Peyer's patch (tissue), 4 donors: ENCODE measurements at regions not wholly inside any gene's neighbourhood (a gene's known extent, or its start where the extent isn't known, plus 50 kb on each side); places are given as distances from the start of the nearest gene placed in this dataset.
A peak's percentile ranks its signal among the peaks of the same experiment; 100 is the strongest.

Experiments
- DNase-seq, 3 donors: peaks; one replicate each; pipeline ENCODE4 v3.0.0-alpha.2; 2017 to 2019
- H3K27ac ChIP-seq, 4 donors: fragments of 200-600 bp; sonication (generic); one replicate each; pipeline ENCODE4 v1.5.1; 2016 to 2019
- H3K27me3 ChIP-seq, 2 donors: fragments of 200-600 bp; sonication (generic); one replicate each; pipeline ENCODE4 v1.5.1; 2019
- H3K36me3 ChIP-seq, 3 donors: fragments of 200-600 bp; sonication (generic); one replicate each; pipeline ENCODE4 v1.5.1; 2016 to 2019
- H3K4me1 ChIP-seq, 4 donors: fragments of 200-600 bp; sonication (generic); one replicate each; pipeline ENCODE4 v1.5.1; 2016 to 2019
- H3K4me3 ChIP-seq, 4 donors: fragments of 200-600 bp; sonication (generic); 1 replicate in 3 of 4; 2 replicates in 1 of 4; pipeline ENCODE4 v1.5.1; 2016 to 2019; ENCODE audit warnings: mild to moderate bottlenecking in 1 of 4
- H3K9me3 ChIP-seq, 4 donors: fragments of 200-600 bp; sonication (generic); one replicate each; pipeline ENCODE4 v1.5.1; 2016 to 2019; ENCODE audit warnings: mild to moderate bottlenecking in 1 of 4
- CTCF ChIP-seq, 6 experiments: fragments of 450-650 bp in 4 of 6; fragments of 200-600 bp in 2 of 6; sonication (generic) in 1 of 6; IDR thresholded peaks; one replicate each; pipeline ENCODE4 v1.5.1; 2017 to 2019; ENCODE audit warnings: antibody characterized with exemption in 6 of 6, mild to moderate bottlenecking in 3 of 6, moderate library complexity in 1 of 6
- POLR2A ChIP-seq, 2 donors: fragments of 450-650 bp; IDR thresholded peaks; one replicate each; pipeline ENCODE4 v1.5.1; 2017; ENCODE audit warnings: antibody characterized with exemption in 2 of 2, mild to moderate bottlenecking in 2 of 2, moderate library complexity in 2 of 2

GRCh38 chr15:31442226-31442625 lies 115.6 kb downstream of the KLF13 start:
- Histone ChIP-seq H3K27ac (peak overlapping the region in 2 of 4 donors; percentile 12 to 48), H3K27me3 (no peaks in the 10 kb centered on the region), H3K36me3 (no peaks in the 10 kb centered on the region), H3K4me3 (no peak overlapping the region), H3K4me1 (peaks cover 0 to 26% (median 9%) of the 10 kb centered on the region in 4 donors), H3K9me3 (no peaks in the 10 kb centered on the region)
- TF ChIP-seq POLR2A (IDR thresholded peaks at IDR 0.05) (no peak), CTCF (IDR thresholded peaks at IDR 0.05) (no peak)
- no peak for DNase-seq

GRCh38 chr15:31442699-31443111 lies 116.1 kb downstream of the KLF13 start:
- Histone ChIP-seq H3K36me3 (no peaks in the 10 kb centered on the region), H3K27ac (peak overlapping the region in 2 of 4 donors; percentile 12 to 48), H3K4me1 (peaks cover 0 to 26% (median 8%) of the 10 kb centered on the region in 4 donors), H3K9me3 (no peaks in the 10 kb centered on the region), H3K4me3 (no peak overlapping the region), H3K27me3 (no peaks in the 10 kb centered on the region)
- no peak for DNase-seq
- TF ChIP-seq CTCF (IDR thresholded peaks at IDR 0.05) (no peak), POLR2A (IDR thresholded peaks at IDR 0.05) (no peak)

GRCh38 chr15:31444844-31445243 lies 118.2 kb downstream of the KLF13 start:
- no peaks in the 10 kb centered on the region for H3K9me3 ChIP-seq
- no peak for TF ChIP-seq POLR2A (IDR thresholded peaks at IDR 0.05)
- TF ChIP-seq CTCF (IDR thresholded peaks at IDR 0.05) = no peak
- H3K27ac ChIP-seq = no peak overlapping the region
- peaks cover 0 to 26% (median 6%) of the 10 kb centered on the region in 4 donors for H3K4me1 ChIP-seq
- H3K36me3 ChIP-seq = no peaks in the 10 kb centered on the region
- no peaks in the 10 kb centered on the region for H3K27me3 ChIP-seq
- DNase-seq = no peak
- no peak overlapping the region for H3K4me3 ChIP-seq

- Histone ChIP-seq H3K27ac (no peak overlapping the region), H3K9me3 (no peaks in the 10 kb centered on the region), H3K36me3 (no peaks in the 10 kb centered on the region), H3K4me1 (peaks cover 0 to 18% (median 1%) of the 10 kb centered on the region in 4 donors), H3K27me3 (no peaks in the 10 kb centered on the region), H3K4me3 (no peak overlapping the region)
- TF ChIP-seq POLR2A (IDR thresholded peaks at IDR 0.05) (no peak), CTCF (IDR thresholded peaks at IDR 0.05) (no peak)
- DNase-seq = no peak
These were observed 119.9 kb downstream of the KLF13 start for GRCh38 chr15:31446546-31446945.

GRCh38 chr15:31447931-31448634 lies 121.4 kb downstream of the KLF13 start:
- no peak for TF ChIP-seq CTCF (IDR thresholded peaks at IDR 0.05)
- H3K27me3 ChIP-seq = no peaks in the 10 kb centered on the region
- DNase-seq = no peak
- H3K36me3 ChIP-seq = no peaks in the 10 kb centered on the region
- no peak overlapping the region for H3K4me3 ChIP-seq
- H3K27ac ChIP-seq = no peak overlapping the region
- no peaks in the 10 kb centered on the region for H3K9me3 ChIP-seq
- H3K4me1 ChIP-seq = peaks cover 0 to 6% (median 1%) of the 10 kb centered on the region in 4 donors
